Activated T-helper 17 cell treated with anti-CD3 and anti-CD28 coated beads, Interleukin-2, amount 50 U/mL, for 72 hours (primary cell): ENCODE measurements at regions not wholly inside any gene's neighbourhood (a gene's known extent, or its start where the extent isn't known, plus 50 kb on each side); places are given as distances from the start of the nearest gene placed in this dataset.

ENCODE experiments used
- ATAC-seq: fragments of 150-1000 bp; cut with Tn5 transposase; replicated peaks from 2 replicates; pipeline ENCODE4 v1.10.0; 2021; ENCODE audit warnings: mild to moderate bottlenecking, moderate library complexity
- H3K27ac Mint-ChIP-seq: one replicate; pipeline ENCODE4 v1.8.0; 2022; ENCODE audit warnings: mixed read lengths
- H3K27me3 Mint-ChIP-seq: one replicate; pipeline ENCODE4 v1.8.0; 2022; ENCODE audit warnings: mixed read lengths
- H3K36me3 Mint-ChIP-seq: one replicate; pipeline ENCODE4 v1.8.0; 2022; ENCODE audit warnings: low read depth, mild to moderate bottlenecking, mixed read lengths
- H3K4me1 Mint-ChIP-seq: one replicate; pipeline ENCODE4 v1.8.0; 2022; ENCODE audit warnings: mixed read lengths
- H3K4me3 Mint-ChIP-seq: one replicate; pipeline ENCODE4 v1.8.0; 2022; ENCODE audit warnings: mild to moderate bottlenecking, mixed read lengths
- H3K9me3 Mint-ChIP-seq: one replicate; pipeline ENCODE4 v1.8.0; 2022; ENCODE audit warnings: mixed read lengths

DNA sequence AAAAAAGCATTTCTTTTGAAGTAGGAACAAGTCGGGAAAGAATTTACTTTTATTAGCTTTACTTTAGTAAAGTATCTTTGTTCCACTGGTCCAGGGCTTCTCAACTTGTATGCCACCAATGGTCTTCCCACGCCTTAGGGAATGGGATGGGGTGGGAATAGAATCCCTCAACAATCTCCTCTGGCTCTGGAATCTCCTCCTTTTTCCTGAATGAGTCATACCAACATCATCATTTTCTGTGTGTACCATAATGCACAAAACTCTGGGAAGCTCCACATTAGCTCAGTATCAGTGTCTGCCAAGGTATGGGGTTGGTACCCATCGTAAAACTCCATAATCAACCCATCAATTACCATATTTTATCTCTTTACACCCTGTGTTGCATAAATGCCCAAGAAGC, 159.4 kb upstream of the BMPER start:
- ATAC-seq = no peak
- H3K4me1 Mint-ChIP-seq = peaks cover 4% of the 10 kb centered on the region
- H3K9me3 Mint-ChIP-seq = peaks cover 5% of the 10 kb centered on the region
- no peak overlapping the region for H3K27ac Mint-ChIP-seq
- H3K4me3 Mint-ChIP-seq = no peak overlapping the region
- H3K36me3 Mint-ChIP-seq = no peaks in the 10 kb centered on the region
- no peaks in the 10 kb centered on the region for H3K27me3 Mint-ChIP-seq

DNA sequence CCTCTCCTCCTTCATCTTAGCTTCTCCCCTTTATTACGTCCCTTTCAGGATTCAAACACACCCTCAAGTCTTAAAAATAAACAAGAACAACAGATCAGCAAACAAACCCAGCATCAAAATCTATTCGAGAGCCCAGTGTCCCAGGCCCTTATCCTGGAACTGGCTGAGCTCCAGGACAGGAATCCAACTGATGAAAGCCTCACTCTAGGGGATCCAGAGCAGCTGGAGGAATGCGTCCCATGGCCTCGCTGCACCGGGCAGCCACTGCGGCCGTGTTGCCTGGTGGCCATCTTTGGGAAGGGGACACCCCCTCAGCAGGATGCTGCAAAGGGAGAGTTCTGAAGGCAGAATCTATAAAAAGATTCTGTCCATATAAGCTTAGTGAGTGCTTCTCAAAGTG, 156.5 kb upstream of the BMPER start:
- Mint-ChIP-seq H3K36me3 (no peaks in the 10 kb centered on the region), H3K4me3 (no peak overlapping the region), H3K27me3 (no peaks in the 10 kb centered on the region), H3K27ac (no peak overlapping the region), H3K4me1 (no peaks in the 10 kb centered on the region), H3K9me3 (no peaks in the 10 kb centered on the region)
- ATAC-seq = no peak

DNA sequence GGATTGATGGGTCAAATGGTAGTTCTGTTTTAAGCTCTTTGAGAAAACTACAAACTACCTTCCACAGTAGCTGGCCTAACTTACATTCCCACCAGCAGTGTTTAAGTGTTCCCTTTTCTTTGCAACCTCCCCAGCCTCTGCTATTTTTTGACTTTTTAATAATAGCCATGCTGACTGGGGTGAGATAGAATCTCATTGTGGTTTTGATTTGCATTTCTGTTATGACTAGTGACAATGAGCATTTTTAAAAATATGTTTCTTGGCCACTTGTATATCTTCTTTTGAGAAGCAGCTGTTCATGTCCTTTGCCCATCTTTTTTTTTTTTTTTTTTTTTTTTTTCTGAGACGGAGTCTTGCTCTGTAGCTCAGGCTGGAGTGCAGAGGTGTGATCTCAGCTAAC, 155.2 kb upstream of the BMPER start:
- Mint-ChIP-seq H3K4me3 (no peak overlapping the region), H3K27me3 (no peaks in the 10 kb centered on the region), H3K27ac (no peak overlapping the region), H3K9me3 (no peaks in the 10 kb centered on the region), H3K4me1 (no peaks in the 10 kb centered on the region), H3K36me3 (no peaks in the 10 kb centered on the region)
- no peak for ATAC-seq

DNA sequence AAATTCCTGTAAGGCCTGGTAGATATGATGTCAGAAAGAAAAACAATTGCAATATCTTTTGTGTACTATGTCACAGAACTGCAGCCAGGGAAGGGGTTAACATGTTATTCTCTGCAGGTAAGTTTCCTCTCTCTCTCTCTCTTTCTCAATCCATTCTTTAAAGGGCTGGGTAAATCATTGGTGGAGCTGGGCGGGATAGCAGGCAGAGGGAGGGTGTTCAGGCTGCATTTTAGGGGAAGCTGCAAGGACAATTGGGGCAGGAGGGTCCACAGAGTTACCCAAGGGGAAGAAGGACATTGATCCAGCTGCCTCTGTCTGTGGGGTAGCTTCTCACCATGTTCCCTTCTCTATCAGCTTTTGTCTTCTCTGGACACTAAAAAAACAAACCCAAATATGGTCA, 153.9 kb upstream of the BMPER start:
- Mint-ChIP-seq H3K27me3 (no peaks in the 10 kb centered on the region), H3K4me3 (no peak overlapping the region), H3K4me1 (no peaks in the 10 kb centered on the region), H3K27ac (no peak overlapping the region), H3K36me3 (no peaks in the 10 kb centered on the region), H3K9me3 (no peaks in the 10 kb centered on the region)
- ATAC-seq = no peak

DNA sequence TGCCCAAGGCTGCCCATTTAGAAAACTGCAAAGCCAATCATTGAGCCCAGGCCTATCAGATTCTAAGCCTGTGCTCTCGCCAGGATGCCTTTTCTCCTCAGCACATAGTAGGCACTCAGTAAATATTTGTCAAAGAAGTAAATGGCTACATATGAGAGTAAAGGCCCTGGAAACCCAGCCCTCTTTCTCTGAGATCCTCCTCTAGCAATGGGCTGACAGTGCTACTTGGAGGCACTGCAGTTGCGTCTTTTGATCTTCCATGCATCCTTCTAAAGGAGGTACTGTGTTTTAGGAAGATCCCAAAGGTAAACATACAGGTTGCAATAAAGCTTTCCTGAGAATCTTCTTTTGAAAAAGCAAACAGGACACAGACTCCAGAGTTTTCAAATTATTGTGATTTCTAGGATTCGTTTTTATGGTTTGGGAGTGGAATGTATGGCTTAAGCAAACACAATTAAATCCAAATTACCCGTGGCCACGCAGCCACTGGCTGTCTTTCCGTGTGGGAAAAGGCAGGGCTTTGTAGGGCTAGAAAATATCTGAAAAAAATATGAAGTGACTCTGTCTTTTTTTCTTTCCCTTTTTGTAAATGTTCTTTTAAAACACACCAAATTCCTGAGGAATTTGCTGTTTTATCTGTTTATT, 151.3 kb upstream of the BMPER start:
- H3K27ac Mint-ChIP-seq = no peak overlapping the region
- no peak overlapping the region for H3K4me3 Mint-ChIP-seq
- no peaks in the 10 kb centered on the region for H3K9me3 Mint-ChIP-seq
- no peaks in the 10 kb centered on the region for H3K27me3 Mint-ChIP-seq
- no peaks in the 10 kb centered on the region for H3K4me1 Mint-ChIP-seq
- H3K36me3 Mint-ChIP-seq = no peaks in the 10 kb centered on the region
- no peak for ATAC-seq

DNA sequence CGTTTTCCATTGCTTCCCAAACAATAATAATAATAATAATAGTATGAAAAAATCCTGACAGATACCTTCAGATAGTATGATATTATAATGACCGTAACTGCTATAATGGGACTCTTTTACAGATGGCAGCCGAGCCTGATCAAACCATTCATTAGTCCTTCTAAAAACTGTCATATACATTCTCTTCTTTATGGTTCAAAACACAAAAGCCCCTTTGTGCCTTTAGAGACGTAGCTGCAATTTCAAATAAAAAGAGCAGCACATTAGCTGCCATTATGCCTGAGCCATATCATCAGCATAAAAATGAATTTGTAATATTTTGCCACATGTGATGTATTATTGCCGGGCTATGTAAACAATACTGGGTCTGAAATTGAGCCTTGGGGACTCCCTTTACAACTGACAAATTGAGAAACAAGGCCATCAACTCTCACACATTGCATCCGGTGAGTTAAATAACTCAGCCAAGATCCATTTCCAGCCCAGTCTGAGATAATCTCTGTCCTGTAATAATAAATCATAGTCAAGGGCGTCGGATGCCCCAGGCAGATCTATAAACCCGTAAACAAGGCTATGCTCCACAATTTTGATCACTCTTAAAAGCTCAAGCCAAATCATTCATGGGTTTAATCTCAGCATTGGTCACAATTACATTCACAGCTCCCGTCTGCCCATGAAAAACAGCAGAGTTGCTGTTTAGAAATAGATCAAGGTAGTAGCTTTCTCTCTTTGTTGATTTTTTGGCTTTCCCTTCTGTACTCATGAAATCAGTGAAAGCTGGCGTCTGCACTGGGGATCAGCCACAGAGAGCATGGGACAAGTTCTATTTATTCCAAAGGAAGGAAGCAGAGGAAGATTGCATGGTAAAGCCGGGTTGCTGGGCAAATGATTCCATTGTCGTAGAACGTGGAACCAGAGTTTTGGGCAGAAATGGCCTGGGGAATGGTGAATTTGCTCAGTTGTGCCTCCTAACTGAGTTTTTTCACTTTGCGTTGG, 150.1 kb upstream of the BMPER start:
- no peaks in the 10 kb centered on the region for H3K36me3 Mint-ChIP-seq
- H3K4me1 Mint-ChIP-seq = no peaks in the 10 kb centered on the region
- no peak overlapping the region for H3K27ac Mint-ChIP-seq
- H3K4me3 Mint-ChIP-seq = no peak overlapping the region
- no peaks in the 10 kb centered on the region for H3K27me3 Mint-ChIP-seq
- no peak for ATAC-seq
- no peaks in the 10 kb centered on the region for H3K9me3 Mint-ChIP-seq

DNA sequence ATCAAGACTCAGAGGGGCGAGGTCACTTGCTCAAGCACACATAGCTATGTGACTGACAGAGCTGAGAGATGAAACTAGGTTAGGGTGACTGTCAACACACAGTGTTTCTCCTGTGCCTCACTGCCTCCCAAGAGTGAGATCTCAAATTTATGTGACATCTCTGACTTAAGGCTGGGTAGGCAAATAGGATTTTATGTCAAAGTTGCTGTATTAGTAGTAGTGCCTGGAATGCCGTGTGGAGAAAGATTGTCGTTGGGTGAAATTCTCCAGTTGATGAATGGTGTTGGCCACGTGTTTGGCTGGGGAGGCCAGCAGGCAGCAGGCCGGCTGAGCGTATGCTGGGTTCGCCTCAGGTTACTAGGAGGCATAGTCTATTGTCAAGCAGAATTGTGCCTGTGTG, 148.3 kb upstream of the BMPER start:
- Mint-ChIP-seq H3K36me3 (no peaks in the 10 kb centered on the region), H3K4me3 (no peak overlapping the region), H3K27ac (no peak overlapping the region), H3K27me3 (no peaks in the 10 kb centered on the region), H3K4me1 (no peaks in the 10 kb centered on the region), H3K9me3 (no peaks in the 10 kb centered on the region)
- no peak for ATAC-seq

DNA sequence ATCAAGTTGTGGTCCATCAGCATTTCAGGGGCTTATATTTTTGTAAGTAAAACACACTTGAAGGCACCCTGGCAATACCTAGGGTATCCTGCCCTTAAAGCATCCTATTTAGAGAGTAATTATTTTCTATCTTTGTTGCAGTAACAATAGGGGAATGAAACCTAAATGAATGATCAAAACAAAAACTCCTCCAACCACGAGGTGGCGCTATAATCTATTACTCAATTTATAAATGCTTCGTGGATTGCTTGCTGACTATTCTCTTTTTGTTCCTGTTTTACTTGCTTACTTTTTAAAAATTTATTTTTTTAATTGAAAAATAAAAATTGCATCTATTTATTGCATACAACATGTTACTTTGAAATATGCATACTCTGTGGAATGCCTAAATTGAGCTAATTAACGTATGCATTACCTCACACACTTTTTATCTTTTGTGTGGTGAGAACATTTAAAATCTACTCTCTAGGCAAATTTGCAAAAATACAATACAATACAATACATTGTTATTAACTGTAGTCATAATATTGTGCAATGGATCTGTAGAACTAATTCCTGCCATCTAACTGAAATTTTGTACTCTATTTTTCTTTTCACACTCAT, 147.7 kb upstream of the BMPER start:
- ATAC-seq = no peak

DNA sequence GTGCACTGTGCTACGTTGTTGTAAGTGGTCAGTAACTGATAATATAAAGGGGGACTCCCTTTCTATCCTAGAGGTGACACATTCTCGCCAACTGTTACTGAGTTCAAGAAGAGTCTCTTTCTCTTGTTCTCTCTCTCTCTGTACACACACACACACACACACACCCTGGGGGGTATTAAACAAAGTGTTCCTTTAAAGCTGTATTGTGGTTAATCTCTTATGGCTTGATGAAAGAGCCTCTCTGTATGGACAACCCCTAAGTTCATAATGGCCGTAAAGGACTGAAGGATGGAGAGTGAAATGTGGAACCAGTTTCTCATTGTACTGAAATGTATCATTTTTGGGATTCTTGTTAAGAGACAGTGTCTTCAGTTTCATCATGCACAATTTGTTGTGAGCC, 145.2 kb upstream of the BMPER start:
- no peak overlapping the region for H3K4me3 Mint-ChIP-seq
- H3K36me3 Mint-ChIP-seq = no peaks in the 10 kb centered on the region
- H3K27me3 Mint-ChIP-seq = no peaks in the 10 kb centered on the region
- H3K4me1 Mint-ChIP-seq = no peaks in the 10 kb centered on the region
- ATAC-seq = no peak
- no peaks in the 10 kb centered on the region for H3K9me3 Mint-ChIP-seq
- no peak overlapping the region for H3K27ac Mint-ChIP-seq

More for the DNA sequence above, 147.7 kb upstream of the BMPER start:
- Mint-ChIP-seq H3K27me3 (no peaks in the 10 kb centered on the region), H3K4me3 (no peak overlapping the region), H3K36me3 (no peaks in the 10 kb centered on the region), H3K4me1 (no peaks in the 10 kb centered on the region), H3K27ac (no peak overlapping the region), H3K9me3 (no peaks in the 10 kb centered on the region)

DNA sequence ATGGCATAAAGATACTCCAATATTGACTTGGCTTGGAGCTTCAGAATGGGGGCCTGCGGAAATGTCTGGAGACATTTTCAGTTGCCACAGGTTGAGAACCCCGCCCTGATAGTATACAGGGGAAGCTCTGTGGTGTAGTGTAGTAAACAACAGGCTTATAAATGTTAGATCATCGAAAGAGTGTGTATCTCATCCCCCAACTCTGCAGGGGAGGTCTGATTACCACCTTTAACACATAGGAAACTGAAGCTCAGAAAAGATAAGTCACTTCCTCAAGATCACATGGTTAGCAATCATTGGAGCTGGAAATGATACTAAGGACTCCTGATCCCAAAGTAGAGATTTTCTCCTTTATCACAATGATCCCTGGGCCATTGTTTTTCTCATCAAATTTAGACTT, 144.5 kb upstream of the BMPER start:
- Mint-ChIP-seq H3K4me1 (no peaks in the 10 kb centered on the region), H3K27ac (no peak overlapping the region), H3K4me3 (no peak overlapping the region), H3K9me3 (no peaks in the 10 kb centered on the region), H3K36me3 (no peaks in the 10 kb centered on the region), H3K27me3 (no peaks in the 10 kb centered on the region)
- no peak for ATAC-seq

DNA sequence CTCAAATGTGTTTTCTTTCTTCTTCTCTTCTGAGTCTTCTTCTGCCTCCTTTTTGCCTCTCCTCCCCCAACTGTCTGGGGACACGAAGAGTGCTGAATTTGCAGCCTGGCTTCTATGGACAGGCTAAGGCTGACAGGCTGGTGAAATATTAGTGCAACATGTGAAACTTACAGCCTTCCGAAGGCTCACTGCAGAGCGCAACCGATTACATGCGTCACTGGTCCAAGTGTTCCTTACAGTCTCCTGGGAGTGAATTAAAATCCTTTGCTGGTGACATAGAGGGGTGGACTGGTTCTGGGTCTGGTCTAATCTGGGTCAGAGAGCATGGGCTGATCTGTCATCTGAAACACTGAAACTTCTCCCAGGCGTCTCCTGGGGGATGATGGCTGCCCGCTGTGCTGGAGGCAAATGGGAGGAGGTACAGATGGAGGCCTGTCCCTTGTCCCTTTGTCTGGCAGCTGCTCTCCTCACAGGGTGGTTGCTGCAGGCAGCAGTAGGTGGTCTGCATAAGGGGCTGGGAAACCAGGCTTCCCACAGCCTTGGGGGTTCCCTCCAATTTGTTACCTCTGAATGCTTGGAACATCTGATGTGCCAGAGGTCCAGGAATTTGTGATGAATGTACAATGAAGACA, 143.8 kb upstream of the BMPER start:
- H3K27me3 Mint-ChIP-seq = no peaks in the 10 kb centered on the region
- no peaks in the 10 kb centered on the region for H3K4me1 Mint-ChIP-seq
- no peak overlapping the region for H3K4me3 Mint-ChIP-seq
- H3K27ac Mint-ChIP-seq = no peak overlapping the region
- H3K9me3 Mint-ChIP-seq = no peaks in the 10 kb centered on the region
- ATAC-seq = no peak
- no peaks in the 10 kb centered on the region for H3K36me3 Mint-ChIP-seq

DNA sequence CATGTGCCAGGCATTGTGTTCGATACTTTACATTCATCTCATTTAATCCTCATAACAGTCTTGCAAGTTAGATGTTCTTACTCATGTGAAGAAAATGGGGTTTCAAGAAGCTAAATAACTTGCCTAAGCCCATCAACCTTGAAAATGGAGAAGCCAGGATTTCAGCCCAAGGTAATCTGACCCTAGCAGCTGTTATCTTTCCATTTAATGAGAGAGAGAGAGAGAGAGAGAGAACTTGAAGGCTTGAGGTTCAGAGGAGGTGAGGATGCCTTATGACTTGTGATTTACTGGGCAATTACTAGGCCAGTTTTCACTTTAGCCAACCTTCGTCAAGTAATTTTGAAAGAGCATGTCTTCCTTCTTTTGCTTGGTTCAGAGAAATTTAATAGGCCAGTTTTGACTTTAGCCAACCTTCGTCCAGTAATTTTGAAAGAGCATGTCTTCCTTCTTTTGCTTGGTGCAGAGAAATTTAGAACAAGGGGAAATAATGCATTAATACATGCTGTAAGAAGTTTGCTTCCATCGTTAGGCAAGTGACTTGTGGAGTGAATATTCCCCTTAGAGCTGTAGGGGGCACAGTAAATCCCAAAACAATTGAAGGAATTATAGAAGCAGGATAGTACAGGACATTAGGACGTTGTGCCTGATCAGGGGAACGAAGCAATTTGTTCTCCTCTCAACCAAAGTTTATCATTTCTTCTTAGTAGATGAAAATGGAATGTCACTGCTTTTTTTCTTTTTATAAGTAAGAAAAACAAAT, 143.0 kb upstream of the BMPER start:
- Mint-ChIP-seq H3K4me3 (no peak overlapping the region), H3K9me3 (no peaks in the 10 kb centered on the region), H3K4me1 (no peaks in the 10 kb centered on the region), H3K27me3 (no peaks in the 10 kb centered on the region), H3K27ac (no peak overlapping the region), H3K36me3 (no peaks in the 10 kb centered on the region)
- no peak for ATAC-seq

DNA sequence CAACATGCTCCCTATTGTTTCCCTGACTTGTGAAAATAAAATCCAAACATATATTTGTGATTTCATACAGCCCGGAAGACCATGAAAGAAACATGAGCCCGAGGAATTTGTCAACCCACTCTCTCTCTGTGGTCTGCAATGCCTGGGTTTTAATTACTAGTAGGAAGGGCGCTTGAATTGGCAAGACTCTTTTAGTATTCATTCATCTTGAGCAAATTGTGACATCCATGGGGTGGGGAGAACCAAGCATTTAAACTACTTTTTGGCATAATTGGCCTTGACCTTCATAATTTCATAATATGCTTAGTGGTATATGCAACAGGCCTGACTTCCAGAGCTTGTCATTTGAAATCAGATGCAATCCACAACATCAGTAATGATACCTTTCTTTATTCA, 142.4 kb upstream of the BMPER start:
- Mint-ChIP-seq H3K4me3 (no peak overlapping the region), H3K27ac (no peak overlapping the region), H3K36me3 (no peaks in the 10 kb centered on the region), H3K4me1 (no peaks in the 10 kb centered on the region), H3K27me3 (no peaks in the 10 kb centered on the region), H3K9me3 (no peaks in the 10 kb centered on the region)
- no peak for ATAC-seq
